Activated CD4-positive, alpha-beta memory T cell treated with anti-CD3 and anti-CD28 coated beads, Interleukin-2, amount 10 ng/mL, durations not matched to agents 7 days and 5 days (primary cell): ENCODE measurements at regions not wholly inside any gene's neighbourhood (a gene's known extent, or its start where the extent isn't known, plus 50 kb on each side); places are given as distances from the start of the nearest gene placed in this dataset.
"Not testable (repeated sequence)": the region's sequence is repeated elsewhere in the genome, so short reads cannot be mapped to it uniquely, and the experiment has no call there.

Experiments
- CTCF ChIA-PET: fragments of 350-600 bp; sonication (Branson Sonifier 250); formaldehyde crosslinking; loops from one replicate; lab custom pipeline; 2021; ENCODE audit warnings: antibody characterized with exemption, inconsistent platforms; lab: Charles Lee
- POLR2A ChIA-PET: fragments of 350-600 bp; sonication (Branson Sonifier 250); formaldehyde crosslinking; loops from one replicate; lab custom pipeline; 2021; ENCODE audit warnings: antibody characterized with exemption; lab: Charles Lee
- DNase-seq: peaks from one replicate; pipeline ENCODE4 v3.0.0-alpha.2; 2020
- H3K27ac Mint-ChIP-seq: one replicate; pipeline ENCODE4 v1.8.0; 2021; ENCODE audit warnings: mild to moderate bottlenecking, mixed read lengths
- H3K27me3 Mint-ChIP-seq: one replicate; pipeline ENCODE4 v1.8.0; 2021; ENCODE audit warnings: mixed read lengths
- H3K36me3 Mint-ChIP-seq: one replicate; pipeline ENCODE4 v1.8.0; 2021; ENCODE audit warnings: low read depth, mixed read lengths
- H3K4me1 Mint-ChIP-seq: one replicate; pipeline ENCODE4 v1.8.0; 2021; ENCODE audit warnings: mixed read lengths
- H3K4me3 Mint-ChIP-seq: one replicate; pipeline ENCODE4 v1.8.0; 2021; ENCODE audit warnings: mild to moderate bottlenecking, mixed read lengths
- H3K9me3 Mint-ChIP-seq: one replicate; pipeline ENCODE4 v1.8.0; 2021; ENCODE audit warnings: mixed read lengths

- H3K36me3 Mint-ChIP-seq = no peaks in the 10 kb centered on the region
- ChIA-PET CTCF (no interaction called here), POLR2A (no interaction called here)
- peaks cover 6% of the 10 kb centered on the region for H3K27me3 Mint-ChIP-seq
- no peaks in the 10 kb centered on the region for H3K4me1 Mint-ChIP-seq
- no peak overlapping the region for H3K4me3 Mint-ChIP-seq
- no peak for DNase-seq
- H3K27ac Mint-ChIP-seq = no peak overlapping the region
- H3K9me3 Mint-ChIP-seq = no peaks in the 10 kb centered on the region
Measured at GRCh38 chr16:80893686-80894085, 89.3 kb upstream of the CDYL2 start.

DNA sequence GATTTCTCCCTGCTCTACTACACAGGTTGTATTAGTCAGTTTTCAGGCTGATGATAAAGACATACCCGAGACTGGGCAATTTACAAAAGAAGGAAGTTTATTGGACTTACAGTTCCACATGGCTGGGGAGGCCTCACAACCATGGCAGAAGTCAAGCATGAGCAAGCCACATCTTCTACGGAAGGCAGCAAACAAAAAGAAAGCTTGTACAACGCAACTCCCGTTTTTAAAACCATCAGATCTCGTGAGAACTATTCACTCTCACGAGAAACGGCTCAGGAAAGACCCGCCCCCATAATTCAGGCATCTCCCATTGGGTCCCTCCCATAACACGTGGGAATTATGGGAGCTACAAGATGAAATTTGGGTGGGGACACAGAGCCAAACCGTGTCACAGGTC lies 88.0 kb upstream of the CDYL2 start:
- H3K4me1 Mint-ChIP-seq, CTCF ChIA-PET, DNase-seq, POLR2A ChIA-PET, H3K36me3 Mint-ChIP-seq, H3K27me3 Mint-ChIP-seq, H3K27ac Mint-ChIP-seq, H3K4me3 Mint-ChIP-seq, H3K9me3 Mint-ChIP-seq: not testable (repeated sequence)

DNA sequence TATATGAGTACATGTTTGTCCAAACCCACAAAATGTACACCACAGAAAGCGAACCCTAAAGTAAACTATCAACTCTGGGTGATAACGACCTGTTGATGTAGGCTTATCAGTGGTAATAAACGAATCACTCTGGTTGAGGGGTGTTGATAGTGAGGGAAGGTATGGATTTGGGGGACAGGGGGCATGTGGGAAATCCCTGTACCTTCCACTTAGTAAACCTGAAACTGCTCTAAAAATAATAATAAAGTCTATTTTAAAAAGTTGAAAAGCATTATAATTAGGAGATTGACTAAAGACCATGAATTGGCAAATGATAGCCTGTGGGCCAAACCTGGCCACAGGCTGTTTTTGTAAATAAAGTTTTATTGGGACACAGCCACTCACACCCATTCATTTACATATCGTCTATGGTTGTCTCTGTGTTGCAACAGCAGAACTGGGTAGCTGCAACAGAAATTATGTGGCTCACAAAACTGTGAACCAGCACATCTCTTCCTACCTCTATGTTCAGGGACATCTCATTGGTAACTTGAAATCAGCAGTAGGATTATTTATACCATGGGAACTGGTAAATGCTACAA lies 85.5 kb upstream of the CDYL2 start:
- POLR2A ChIA-PET = no interaction called here
- CTCF ChIA-PET = no interaction called here
- no peaks in the 10 kb centered on the region for H3K4me1 Mint-ChIP-seq

DNA sequence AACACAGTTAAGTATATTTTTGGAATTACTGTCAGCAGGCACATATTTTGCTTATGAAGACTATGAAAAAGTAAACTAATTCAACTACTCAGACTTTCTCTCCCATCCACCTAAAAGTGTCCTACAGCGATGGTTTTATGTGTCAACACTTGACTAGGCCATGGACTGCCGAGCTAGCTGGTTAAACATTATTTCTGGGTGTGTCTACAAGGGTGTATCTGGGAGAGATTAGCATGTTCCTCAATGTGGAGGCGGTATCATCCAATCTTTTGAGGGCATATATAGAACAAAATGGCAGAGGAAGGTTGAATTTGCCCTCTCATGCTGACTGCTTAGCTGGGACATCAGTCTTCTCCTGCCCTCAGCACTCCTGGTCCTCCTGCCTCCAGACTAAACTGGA lies 82.7 kb upstream of the CDYL2 start:
- no peak for DNase-seq
- H3K4me1 Mint-ChIP-seq = no peaks in the 10 kb centered on the region
- CTCF ChIA-PET = no interaction called here
- H3K4me3 Mint-ChIP-seq = no peak overlapping the region
- POLR2A ChIA-PET = no interaction called here
- no peaks in the 10 kb centered on the region for H3K36me3 Mint-ChIP-seq
- no peak overlapping the region for H3K27ac Mint-ChIP-seq
- H3K27me3 Mint-ChIP-seq = peaks cover 18% of the 10 kb centered on the region
- no peaks in the 10 kb centered on the region for H3K9me3 Mint-ChIP-seq

More for the DNA sequence above, 85.5 kb upstream of the CDYL2 start:
- no peak overlapping the region for H3K27ac Mint-ChIP-seq
- no peak overlapping the region for H3K4me3 Mint-ChIP-seq
- H3K36me3 Mint-ChIP-seq = no peaks in the 10 kb centered on the region
- H3K27me3 Mint-ChIP-seq = peaks cover 9% of the 10 kb centered on the region
- no peak for DNase-seq
- no peaks in the 10 kb centered on the region for H3K9me3 Mint-ChIP-seq

- Mint-ChIP-seq H3K4me3 (no peak overlapping the region), H3K36me3 (no peaks in the 10 kb centered on the region)
Measured at GRCh38 chr16:80883816-80884215, 79.4 kb upstream of the CDYL2 start.

DNA sequence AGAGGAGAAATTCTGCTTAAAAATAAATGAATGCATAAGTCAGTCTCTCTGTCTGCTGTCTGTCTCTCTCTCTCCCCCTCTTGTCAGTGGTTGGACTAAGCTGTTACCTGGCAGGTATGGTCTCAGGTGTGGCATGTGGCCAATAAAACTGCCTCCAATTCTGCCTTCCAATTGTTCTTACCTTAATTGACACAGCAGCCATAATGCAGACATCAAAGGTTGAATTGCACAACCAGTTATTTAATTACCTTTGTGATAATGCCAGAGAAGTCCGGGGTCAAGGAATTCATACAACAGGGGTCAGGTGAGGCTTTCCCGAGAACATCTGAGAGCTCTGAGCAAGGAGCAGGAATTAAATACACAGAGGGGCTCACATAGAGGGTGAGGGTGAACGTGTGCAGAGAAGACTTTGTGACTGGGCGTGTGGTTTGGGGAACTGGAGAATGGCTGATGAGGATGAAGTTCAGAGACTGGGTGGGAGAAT lies 78.8 kb upstream of the CDYL2 start:
- ChIA-PET CTCF (no interaction called here), POLR2A (no interaction called here)
- H3K27me3 Mint-ChIP-seq = peaks cover 23% of the 10 kb centered on the region
- no peaks in the 10 kb centered on the region for H3K9me3 Mint-ChIP-seq
- H3K36me3 Mint-ChIP-seq = no peaks in the 10 kb centered on the region
- H3K4me3 Mint-ChIP-seq = no peak overlapping the region
- DNase-seq = no peak
- H3K27ac Mint-ChIP-seq = no peak overlapping the region
- no peaks in the 10 kb centered on the region for H3K4me1 Mint-ChIP-seq

More at GRCh38 chr16:80883816-80884215, 79.4 kb upstream of the CDYL2 start:
- DNase-seq = no peak
- CTCF ChIA-PET = no interaction called here
- Mint-ChIP-seq H3K27ac (no peak overlapping the region), H3K4me1 (no peaks in the 10 kb centered on the region), H3K27me3 (peaks cover 23% of the 10 kb centered on the region), H3K9me3 (no peaks in the 10 kb centered on the region)
- POLR2A ChIA-PET = no interaction called here

- POLR2A ChIA-PET = interaction anchor here (1.2 kb wide), 1 partner anchor 9 kb away, joined by 3 read pairs; no protein-coding TSS in a partner anchor
- Mint-ChIP-seq H3K4me1 (no peaks in the 10 kb centered on the region), H3K27me3 (peaks cover 36% of the 10 kb centered on the region)
Measured at GRCh38 chr16:80875616-80876015, 71.2 kb upstream of the CDYL2 start.

DNA sequence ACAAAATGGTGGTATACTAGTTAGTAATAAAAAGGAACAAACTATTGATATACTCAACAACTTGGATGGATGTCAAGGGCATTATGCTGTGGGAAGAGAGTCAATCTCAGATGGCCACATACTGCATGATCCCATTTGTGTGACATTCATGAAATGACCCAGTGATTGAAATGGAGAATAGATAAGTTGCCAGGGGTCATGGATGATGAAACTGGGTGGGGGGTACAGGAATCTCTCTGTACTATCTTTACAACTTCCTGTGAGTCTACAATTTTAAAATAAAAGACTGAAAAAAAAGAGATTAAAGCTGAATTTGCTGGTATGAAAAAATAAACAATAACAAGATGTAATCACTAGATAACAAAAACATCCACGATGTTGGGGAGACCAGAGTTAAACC lies 70.5 kb upstream of the CDYL2 start:
- H3K27me3 Mint-ChIP-seq = peaks cover 32% of the 10 kb centered on the region
- CTCF ChIA-PET = no interaction called here
- POLR2A ChIA-PET = interaction anchor here (1.2 kb wide), 1 partner anchor 9 kb away, joined by 3 read pairs; no protein-coding TSS in a partner anchor

More at GRCh38 chr16:80875616-80876015, 71.2 kb upstream of the CDYL2 start:
- Mint-ChIP-seq H3K4me3 (no peak overlapping the region), H3K9me3 (no peaks in the 10 kb centered on the region), H3K36me3 (no peaks in the 10 kb centered on the region), H3K27ac (no peak overlapping the region)
- DNase-seq = no peak
- CTCF ChIA-PET = interaction anchor here (0.6 kb wide), 1 partner anchor 52 kb away, joined by 3 read pairs; no protein-coding TSS in a partner anchor

DNA sequence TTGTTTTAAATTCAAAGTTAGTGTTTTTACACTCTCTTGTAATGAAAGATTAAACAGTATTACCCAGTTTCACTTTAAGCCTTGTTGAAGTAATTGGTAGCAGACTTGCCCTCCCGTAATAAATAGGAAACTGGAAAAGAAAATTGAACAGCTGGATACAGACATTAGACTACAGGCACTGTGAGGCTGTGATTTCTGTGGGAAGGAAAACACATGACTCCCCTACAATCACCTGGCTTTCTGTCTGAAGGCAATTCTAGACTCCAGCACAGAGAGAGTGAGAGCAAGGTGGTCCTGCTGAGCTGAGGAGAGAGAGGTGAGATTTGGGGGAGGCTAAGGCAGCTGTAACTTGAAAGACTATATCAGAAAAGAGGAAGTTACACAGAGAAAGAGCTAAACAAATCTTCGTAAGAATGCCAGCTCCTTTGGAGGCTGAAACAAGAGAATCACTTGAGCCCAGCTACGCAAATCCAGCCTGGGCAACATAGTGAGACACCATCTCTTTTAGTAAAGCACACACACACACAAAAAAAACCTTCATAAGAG lies 57.8 kb upstream of the CDYL2 start:
- DNase-seq = no peak
- no peaks in the 10 kb centered on the region for H3K36me3 Mint-ChIP-seq
- ChIA-PET CTCF (interaction anchor here (1.3 kb wide), 1 partner anchor 10 kb away, joined by 4 read pairs; no protein-coding TSS in a partner anchor), POLR2A (no interaction called here)
- H3K27ac Mint-ChIP-seq = no peak overlapping the region
- peaks cover 11% of the 10 kb centered on the region for H3K9me3 Mint-ChIP-seq
- peaks cover 25% of the 10 kb centered on the region for H3K27me3 Mint-ChIP-seq
- H3K4me3 Mint-ChIP-seq = no peak overlapping the region
- H3K4me1 Mint-ChIP-seq = no peaks in the 10 kb centered on the region

More for the DNA sequence above, 70.5 kb upstream of the CDYL2 start:
- H3K4me3 Mint-ChIP-seq = no peak overlapping the region
- H3K27ac Mint-ChIP-seq = no peak overlapping the region
- no peaks in the 10 kb centered on the region for H3K9me3 Mint-ChIP-seq
- H3K36me3 Mint-ChIP-seq = no peaks in the 10 kb centered on the region
- no peak for DNase-seq
- no peaks in the 10 kb centered on the region for H3K4me1 Mint-ChIP-seq
